NCI-H1092 treated with DMSO at 0.1 percent for 48 hours (cell line): ENCODE measurements at regions not wholly inside any gene's neighbourhood (a gene's known extent, or its start where the extent isn't known, plus 50 kb on each side); places are given as distances from the start of the nearest gene placed in this dataset.
"Not testable (repeated sequence)": the region's sequence is repeated elsewhere in the genome, so short reads cannot be mapped to it uniquely, and the experiment has no call there.

Experiments
- DNase-seq: peaks from one replicate; lab custom pipeline; 2025; lab: John Stamatoyannopoulos, UW

DNA sequence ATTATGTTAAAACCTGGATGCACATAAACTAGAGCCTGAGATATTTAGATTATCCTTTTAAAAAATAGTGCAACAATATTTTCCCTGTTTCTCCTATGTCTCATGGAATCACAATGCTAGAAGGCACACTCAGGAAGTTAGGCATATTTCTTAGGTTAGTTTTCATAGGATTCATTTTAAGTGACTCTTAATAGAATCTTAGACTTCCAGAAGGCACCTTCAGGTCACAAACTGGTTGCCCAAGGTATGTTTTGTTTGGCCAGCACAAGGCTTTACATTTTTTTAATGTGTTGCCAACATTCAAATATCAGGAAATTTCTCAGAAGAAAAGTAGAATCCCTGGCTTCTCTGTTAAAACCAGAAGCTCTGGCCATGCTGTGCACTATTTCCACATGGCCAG lies 129.3 kb downstream of the LNPK start:
- no peak for DNase-seq

DNA sequence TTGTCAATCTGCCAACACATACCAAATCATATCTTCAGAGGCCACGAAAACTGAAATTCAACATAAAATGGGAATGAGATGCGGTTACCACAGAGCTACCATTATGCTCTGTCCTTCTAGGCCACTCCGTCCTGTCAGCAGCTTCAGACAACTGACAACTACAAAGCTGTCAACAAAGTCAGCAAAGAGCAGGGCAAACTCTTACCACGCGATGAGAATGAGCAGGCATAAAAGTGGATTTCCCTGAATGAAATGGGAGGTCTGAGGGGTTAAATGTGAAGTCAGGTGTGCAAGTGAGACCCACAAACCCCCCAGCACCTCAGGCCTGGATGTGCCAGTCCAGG lies 130.1 kb downstream of the LNPK start:
- no peak for DNase-seq

DNA sequence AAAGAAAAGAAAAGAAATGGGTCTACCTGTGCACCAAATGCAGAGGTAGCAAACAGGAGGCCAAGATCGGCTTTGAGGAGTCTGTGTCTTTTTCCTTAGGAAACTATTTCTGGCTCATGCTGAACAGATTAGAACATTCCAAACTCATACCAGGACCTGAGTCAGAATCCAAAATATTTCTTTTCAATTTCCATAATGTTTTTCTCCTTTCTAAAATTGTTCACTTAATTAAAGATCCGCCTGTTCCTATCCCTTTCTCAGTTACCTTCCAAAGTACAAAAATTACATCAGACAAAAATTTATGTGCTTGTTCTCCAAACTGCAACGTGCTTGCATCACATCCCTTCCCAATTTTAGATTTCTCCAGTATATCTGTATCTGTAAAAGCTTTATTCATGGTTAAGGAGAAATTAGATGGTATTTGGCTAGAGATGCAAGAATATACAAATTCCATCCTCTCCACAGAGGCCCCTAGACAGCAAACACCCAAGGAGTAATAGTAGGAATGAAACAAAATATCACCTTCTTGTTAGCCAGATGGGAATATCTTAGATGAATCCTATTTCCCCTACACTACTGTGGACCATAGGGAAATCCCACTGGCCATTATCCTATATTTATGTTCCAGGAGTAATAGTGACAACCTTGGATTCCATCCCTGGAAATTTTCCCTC lies 130.6 kb downstream of the LNPK start:
- no peak for DNase-seq

DNA sequence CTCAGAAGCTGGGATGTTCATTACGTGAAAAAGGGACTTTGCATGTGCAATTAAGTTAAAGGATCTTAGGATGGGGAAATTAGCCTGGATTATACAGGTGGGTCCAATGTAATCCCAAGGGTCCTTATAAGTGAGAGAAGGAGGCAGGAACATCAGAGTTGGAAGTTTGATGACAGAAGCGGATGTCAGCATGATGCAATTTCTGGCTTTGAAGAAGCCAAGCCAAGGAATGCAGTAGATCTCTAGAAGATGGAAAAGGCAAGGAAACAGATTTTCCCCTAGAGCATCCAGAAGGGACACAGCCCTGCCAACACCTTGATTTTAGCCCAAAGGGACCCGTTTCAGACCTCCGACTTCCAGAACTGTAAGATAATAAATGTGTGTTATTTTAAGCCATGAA lies 136.4 kb downstream of the LNPK start:
- no peak for DNase-seq

DNA sequence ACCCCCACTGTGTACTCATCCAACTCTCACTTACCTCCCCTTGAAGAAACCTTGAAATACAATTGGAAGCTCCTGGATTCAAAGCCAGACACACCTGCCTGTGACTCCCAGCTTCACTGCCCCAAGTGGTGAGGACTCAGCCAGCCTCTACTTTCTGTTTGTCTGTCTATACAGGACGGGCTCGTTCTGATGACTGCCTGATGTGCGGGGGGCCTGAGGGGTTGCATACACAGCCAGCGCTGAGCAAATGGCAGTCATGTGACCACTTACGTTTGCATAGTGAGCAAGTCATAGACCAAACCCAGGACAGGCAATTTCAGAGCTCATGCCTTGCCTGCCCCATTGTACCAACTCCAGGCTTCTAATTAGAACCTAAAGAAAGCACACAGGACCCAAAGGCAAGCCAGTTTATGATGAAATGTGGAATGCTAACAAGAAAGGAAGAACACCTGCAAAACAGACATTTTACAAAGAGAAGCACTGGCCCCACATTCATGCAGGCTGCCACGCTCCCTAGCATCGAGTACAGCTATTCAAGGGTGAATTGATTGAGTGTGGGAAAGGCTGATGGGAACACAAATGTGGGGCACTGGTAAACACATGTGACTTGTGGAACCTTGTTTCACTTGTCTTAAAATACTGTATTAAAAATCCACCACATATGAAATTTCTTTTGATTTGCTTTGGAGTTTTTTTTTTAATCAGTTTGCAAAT lies 137.8 kb downstream of the LNPK start:
- DNase-seq = no peak

DNA sequence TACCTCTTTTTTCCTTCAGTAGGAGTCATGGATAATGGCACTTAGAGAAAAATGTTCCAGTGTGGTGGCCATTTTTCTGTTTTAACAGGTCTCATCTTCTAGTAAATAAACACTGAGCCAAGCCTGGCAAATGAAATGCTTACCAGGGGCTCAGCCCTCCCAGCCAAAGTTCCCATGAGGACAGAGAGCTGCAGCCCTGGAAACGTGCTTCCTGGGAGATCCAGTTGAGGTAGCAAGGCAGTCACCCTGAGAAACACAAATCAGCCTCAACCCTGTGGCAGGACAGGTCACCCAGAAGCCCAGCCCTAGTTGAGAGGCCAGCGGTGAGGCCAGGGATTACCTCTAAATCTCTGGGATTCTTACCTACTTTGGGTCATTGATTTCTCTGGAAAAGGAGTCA lies 140.1 kb downstream of the LNPK start:
- DNase-seq = no peak

DNA sequence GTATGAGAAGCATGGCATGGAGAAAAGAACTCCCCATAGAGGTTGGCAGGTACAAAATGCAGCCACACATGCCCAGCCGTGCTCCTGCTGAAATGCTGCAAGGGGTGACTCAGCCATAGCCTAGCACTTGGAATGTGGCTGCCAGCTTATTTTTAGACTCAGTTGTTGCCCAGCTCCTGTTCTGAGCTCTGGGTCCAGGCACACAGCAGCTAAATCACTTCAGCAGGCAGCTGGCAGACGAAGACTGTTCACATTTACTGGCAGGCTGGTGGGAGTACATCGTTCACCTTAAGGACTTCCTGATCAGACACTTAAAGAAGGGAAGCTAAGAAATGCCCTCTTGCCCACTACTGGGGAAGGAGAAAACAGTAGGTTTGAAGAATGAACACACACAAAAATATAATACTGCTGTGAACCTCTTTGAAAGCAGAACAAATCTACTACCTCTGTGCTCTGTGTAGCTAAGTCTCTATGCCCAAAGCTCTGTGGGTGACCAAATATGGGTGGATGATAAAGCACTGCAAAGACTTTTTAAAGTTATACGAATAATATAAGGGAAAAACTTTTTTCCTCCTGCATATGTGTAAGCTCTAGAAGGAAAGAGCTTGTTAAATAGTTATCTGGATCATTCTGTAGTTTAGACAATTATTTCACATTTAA lies 146.1 kb downstream of the LNPK start:
- peak; percentile 20 for DNase-seq

DNA sequence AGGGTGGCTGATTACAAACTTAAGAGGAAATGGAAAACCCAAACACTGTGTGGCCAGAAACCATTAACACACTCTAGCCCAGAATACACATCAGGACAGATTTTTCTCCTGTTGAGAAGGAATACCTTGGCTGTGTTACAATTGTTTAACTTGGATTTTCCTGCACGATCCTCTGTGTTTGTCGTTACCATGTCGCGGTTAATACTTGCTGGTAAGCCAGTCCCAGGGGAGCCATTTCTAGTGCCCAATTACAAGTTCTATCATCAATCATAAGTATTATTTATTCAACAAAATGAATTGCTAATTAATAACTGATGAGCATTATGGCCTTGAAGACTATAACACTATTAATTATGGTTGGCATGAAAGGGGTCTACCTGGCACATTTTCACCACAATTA lies 146.8 kb downstream of the LNPK start:
- DNase-seq = peak; percentile 46

DNA sequence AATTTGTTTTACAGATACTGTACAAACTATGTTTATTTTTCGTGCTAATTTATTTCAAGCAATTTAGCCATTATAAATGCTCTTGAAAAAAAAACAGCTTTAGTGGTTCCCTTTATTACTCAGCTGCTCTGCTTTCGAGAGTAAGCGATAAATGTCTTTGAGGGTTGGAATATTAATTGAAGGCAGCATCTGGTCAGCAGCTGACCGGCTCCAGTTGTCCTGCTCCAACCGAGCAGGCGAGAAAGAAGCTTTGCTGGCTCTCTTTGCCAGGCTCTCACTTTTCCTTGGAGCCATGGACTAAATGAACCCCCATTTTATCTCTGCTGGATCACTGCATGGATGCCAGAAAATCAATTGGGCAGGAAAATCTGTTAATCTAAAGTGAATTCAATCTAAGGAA lies 147.4 kb downstream of the LNPK start:
- peak; percentile 62 for DNase-seq

DNA sequence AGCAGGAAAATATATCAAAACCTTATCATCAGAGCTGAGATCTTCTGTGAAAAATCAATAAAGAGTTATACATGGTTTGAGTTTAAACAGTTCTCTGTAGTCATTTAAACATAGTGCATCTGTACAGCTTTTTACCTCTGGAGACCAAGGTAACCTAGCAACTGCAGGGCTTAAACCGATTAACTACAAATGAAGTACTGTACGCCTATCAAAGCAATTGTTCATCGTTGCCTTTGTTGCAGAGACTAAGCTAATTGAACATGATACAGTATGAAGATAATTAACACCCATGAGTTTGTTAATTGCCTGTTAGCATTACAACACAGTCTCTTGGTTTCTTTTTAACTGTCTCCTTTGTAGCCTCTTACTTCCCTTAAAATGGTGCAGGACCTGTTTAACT lies 147.9 kb downstream of the LNPK start:
- DNase-seq = peak; percentile 70

DNA sequence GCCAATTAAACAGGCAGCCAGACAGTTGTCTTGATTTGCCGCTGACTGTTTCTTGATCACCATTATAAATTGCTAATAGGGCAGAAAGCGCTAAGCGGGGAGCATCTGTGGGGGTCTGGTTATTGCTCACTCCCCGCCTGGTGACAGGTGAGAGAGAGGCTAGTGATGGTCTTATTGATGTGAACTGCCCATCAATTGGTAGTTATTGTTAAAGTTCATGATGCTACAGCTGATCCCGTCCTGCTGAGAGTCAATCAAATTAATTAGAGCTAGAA lies 148.5 kb downstream of the LNPK start:
- DNase-seq = no peak

DNA sequence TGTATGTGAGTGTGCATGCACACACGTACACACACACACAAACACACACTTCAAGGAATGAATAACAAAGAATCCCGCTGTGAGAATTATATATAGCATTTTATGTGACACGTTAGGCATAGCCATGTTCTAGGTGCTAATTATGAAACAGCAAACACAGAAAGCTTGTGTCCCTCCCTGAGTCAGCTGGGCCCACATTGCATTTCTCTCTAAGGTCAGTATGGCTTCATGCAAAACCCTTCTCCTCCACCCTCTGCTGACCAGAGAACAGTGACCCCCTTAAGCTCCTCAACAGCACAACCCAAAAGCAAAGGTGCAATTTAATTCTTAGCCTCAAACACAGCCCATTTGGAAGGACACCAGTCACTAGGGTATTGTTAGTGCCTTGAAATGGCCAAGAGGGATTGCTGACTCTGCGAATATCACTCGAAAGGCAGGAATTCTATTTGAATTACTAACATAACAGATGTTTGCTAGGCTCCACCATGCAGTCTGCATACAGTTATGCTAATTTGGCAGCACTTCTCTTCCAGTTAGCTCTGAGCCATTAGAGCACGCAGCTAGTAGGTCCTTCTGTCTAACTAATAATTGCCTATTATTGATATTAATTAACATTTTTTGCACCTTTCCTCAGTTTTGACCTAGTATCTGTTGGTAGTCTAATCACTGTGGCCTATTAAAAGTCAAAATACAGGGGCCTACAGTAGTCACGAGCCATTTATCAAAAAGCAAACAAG lies 149.0 kb downstream of the LNPK start:
- DNase-seq = peak; percentile 26

DNA sequence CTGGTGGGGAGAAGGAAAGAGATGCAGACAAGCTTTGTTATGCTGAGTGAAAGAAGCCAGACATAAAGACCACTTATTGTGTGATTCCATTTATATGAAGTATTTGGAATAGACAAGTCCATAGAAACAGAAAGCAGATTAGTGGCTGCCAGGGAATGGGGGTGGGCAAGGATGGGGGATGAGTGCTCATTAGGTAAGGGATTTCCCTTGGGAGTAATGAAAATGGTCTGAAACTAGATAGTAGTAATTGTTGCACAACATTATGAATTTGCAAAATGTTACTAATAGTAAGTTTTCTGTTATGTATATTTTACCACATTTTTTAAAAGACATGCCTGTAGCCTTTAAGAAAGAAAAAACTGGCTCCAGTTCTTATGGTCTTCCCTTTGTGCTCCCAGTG lies 154.9 kb downstream of the LNPK start:
- no peak for DNase-seq

DNA sequence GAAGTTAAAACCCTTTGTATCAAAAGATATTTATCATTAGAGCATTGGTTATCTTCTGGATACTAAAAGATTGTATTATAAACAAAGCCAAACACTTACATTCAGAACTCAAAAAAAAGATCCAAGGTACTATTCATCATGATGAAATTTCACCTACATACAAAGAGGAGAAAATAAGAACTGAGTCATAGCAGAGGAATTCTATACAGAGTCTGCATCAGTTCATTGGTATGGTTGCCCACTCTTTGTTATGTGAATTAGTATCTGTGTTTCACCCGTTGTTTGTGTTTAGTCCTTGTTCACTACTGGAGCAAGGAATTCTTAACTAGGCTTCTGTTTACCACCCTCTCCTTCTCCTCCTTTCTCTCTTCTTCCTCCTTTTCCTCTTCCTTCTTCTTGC lies 157.9 kb downstream of the LNPK start:
- no peak for DNase-seq

DNA sequence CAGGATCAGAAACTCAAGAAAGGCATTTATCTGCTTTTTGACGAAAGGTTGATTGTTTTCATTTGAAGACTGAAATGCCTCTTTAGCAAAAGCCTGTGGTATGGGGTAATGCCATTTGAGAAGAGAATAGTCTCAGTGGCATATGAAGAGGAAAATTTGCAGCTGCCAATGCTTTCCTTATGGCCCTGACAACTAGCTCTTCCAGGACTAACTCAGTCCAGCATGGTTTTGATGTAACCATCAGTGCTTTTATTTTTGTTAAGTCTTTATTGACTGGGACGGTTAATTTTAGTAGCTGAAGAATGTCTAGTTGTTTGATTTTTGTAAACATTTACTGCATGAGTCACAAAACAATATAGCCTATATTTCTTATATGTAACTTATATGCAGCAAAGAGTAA lies 158.4 kb downstream of the LNPK start:
- DNase-seq = no peak

DNA sequence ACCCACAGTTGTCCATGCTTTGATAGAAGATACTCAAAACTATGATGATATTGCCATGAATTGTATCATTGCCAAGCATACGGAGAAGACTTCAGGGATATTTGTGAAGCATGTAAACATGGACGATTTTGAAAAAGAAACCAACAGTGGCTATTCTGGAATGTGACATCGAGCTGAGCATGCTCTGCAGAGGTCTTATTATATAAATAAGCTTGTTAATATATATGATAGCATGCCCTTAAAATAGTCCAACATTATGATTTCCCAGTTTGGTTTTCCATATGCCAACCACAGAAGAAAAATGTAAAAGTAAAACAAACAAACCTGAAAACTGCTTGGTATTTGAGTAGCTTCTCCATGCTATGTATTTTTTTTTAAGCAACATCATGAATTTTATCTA lies 159.1 kb downstream of the LNPK start:
- DNase-seq = no peak

DNA sequence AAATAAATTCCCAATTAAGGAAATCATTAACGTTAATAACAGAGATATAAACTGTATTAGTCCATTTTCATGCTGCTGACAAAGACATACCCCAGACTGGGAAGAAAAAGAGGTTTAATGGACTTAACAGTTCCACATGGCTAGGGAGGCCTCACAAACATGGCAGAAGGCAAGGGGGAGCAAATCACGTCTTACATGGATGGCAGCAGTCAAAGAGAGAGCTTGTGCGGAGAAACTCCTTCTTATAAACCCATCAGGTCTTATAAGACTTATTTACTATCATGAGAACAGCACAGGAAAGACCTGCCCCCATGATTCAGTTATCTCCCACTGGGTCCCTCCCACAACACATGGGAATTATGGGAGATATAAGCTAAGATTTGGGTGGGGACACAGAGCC lies 161.3 kb downstream of the LNPK start:
- not testable (repeated sequence) for DNase-seq

DNA sequence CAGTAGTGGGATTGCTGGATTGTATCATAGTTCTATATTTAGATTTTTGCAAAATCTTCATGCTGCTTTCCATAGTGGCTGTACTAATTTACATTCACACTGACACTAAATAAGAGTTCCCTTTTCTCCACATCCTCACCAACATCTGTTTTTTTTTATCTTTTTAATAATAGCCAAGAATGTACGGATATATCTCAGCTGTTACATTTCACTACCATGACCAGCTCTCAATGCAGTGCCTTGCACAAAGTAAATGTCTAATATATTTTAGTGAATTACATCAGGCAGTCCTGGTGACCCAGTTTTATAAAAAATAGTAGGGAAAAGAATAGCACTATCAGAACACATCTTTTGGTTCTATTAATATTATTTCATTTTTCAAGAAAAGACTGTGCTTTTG lies 161.8 kb downstream of the LNPK start:
- DNase-seq = no peak

DNA sequence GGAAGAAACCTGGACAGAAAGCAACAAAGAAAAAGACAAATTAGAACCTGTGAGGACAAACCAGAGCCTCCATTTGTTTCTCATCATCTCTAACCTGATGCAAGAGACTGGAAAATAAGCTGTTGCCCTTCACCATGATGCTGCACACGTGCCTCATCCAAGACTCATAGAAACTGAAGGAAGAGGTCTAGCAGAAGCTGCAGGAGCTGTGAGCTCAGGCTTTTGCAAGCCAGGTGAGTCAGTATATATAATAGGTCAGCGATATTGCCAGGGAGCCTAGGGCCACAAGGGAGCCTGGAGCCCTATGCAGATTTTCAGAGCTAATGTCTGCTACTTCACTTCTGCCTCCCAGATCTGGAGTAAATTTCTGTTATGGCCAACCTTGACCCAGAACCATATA lies 163.1 kb downstream of the LNPK start:
- no peak for DNase-seq

DNA sequence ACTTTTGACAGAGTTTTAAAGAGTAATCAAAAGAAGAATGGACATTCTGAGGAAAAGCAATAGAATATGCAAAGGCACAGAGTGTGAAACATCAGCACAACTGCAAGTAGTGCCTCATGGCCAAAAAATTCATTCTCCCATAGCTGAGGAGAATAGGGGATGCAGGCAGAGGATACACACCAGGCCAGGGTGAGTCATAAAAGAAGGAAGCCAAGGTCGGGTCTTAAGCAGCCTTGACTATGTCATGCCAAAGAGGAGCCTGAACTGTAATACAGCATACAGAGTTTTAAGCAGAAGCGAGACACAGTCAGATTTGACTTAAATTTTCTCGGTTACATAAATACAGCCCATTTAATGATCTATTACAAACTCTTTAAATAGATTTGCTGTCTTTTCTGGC lies 165.0 kb downstream of the LNPK start:
- DNase-seq = no peak

DNA sequence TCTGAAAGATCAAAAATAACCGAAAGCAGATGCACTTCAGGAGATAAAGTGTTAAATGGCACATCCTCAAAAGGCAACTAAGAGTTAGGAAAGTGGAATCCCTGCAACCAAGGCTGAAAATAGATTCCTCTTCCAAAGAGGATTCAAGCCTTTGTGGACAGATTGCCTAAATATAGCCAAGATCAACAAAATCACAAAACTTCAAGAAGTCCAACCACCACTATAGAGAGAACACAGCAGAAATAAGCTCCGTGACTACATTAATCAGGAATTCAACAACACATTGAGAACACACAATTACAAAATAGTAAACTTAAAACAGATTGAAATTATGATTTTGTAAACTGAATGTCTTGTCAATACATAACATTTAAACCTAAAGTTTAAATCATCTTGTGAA lies 165.7 kb downstream of the LNPK start:
- DNase-seq = no peak

DNA sequence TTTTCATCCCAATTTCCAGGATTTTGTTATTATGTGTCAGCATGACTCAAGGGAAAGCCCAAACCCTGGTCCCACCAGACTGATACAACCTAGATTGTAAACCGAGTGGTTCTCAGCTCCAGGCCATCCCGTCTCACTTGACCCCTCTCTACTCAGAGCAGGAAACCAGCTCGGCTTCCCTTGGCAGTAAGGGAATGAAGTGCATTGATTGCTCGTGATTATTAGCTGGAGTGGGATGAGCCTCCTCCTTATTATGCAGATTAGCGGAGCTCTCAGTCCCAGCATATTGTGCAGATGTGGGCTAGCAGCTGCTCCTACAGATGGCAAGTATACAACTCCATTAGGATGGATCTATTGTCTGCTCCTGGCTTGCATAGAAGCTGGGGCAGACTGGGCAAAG lies 167.6 kb downstream of the LNPK start:
- DNase-seq = peak; percentile 49

DNA sequence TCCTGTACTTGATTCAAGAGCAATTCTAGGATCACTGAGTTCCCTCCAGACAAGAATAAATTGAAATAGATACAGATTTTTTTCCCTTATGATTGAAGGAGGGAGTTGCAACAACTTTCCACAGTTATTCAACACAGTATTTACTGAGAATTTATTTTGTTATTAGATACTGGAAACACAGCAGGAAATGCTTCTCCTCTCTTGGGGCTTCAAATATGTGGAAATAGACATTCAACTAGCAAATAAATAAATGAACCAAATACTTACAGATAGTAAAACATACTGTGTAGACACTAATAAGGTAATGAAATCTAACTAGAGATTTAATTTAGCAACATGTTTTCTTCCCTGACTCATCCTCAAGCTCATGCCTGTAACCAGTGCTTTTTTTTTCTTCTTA lies 169.2 kb downstream of the LNPK start:
- DNase-seq = no peak
